Keratinocyte (primary cell): ENCODE measurements at regions not wholly inside any gene's neighbourhood (a gene's known extent, or its start where the extent isn't known, plus 50 kb on each side); places are given as distances from the start of the nearest gene placed in this dataset.

ENCODE experiments used
- DNase-seq: peaks from one replicate; pipeline ENCODE4 v3.0.0-alpha.2; 2011; ENCODE audit warnings: low read depth, missing footprints, low spot score
- FAIRE-seq: peaks from 2 replicates; lab custom pipeline; 2011; peaks lifted over from hg19 to GRCh38; lab: Jason Lieb, UNC
- H2AFZ ChIP-seq: 2 replicates; pipeline ENCODE4 v1.6.0; 2012; ENCODE audit warnings: low read length, control low read depth, inconsistent platforms; ENCODE audit not compliant: control insufficient read depth
- H3K27ac ChIP-seq: 2 replicates; pipeline ENCODE4 v1.5.1; 2011; ENCODE audit warnings: low read length; ENCODE audit not compliant: control insufficient read depth, insufficient read depth
- H3K27me3 ChIP-seq: 3 replicates; pipeline ENCODE4 v1.6.0; 2011; ENCODE audit warnings: low read length; ENCODE audit not compliant: control insufficient read depth, insufficient read depth; ENCODE audit errors: extremely low read depth
- H3K36me3 ChIP-seq, 2 experiments: 2 replicates in 1 of 2; 3 replicates in 1 of 2; pipeline ENCODE4 v1.5.1; 2011; ENCODE audit warnings: low read length in 2 of 2, mild to moderate bottlenecking in 1 of 2; ENCODE audit not compliant: control insufficient read depth in 2 of 2, insufficient read depth in 2 of 2; ENCODE audit errors: extremely low read depth in 1 of 2
- H3K4me1 ChIP-seq: 3 replicates; pipeline ENCODE4 v1.5.1; 2011; ENCODE audit warnings: low read length; ENCODE audit not compliant: control insufficient read depth, insufficient read depth; ENCODE audit errors: extremely low read depth
- H3K4me2 ChIP-seq: 3 replicates; pipeline ENCODE4 v1.6.0; 2011; ENCODE audit warnings: low read depth, low read length; ENCODE audit not compliant: control insufficient read depth, insufficient read depth; ENCODE audit errors: extremely low read depth
- H3K4me3 ChIP-seq, 3 experiments: fragments of 200-600 bp in 1 of 3; sonication (generic) in 1 of 3; 2 replicates in 2 of 3; 3 replicates in 1 of 3; pipeline ENCODE4 v1.5.1; 2011 to 2016; ENCODE audit warnings: low read length in 3 of 3, mild to moderate bottlenecking in 3 of 3, control low read depth in 2 of 3, inconsistent platforms in 1 of 3, low read depth in 1 of 3, mixed read lengths in 1 of 3, mixed run types in 1 of 3, moderate library complexity in 1 of 3; ENCODE audit not compliant: control insufficient read depth in 2 of 3, insufficient read depth in 2 of 3; ENCODE audit errors: extremely low read depth in 1 of 3
- H3K79me2 ChIP-seq: 2 replicates; pipeline ENCODE4 v1.6.0; 2012; ENCODE audit warnings: low read length; ENCODE audit not compliant: control insufficient read depth, insufficient read depth
- H3K9ac ChIP-seq: 3 replicates; pipeline ENCODE4 v1.6.0; 2011; ENCODE audit warnings: low read length; ENCODE audit not compliant: control insufficient read depth, insufficient read depth; ENCODE audit errors: extremely low read depth
- H3K9me1 ChIP-seq: 3 replicates; pipeline ENCODE4 v1.6.0; 2011; ENCODE audit warnings: low read length; ENCODE audit not compliant: control insufficient read depth, insufficient read depth; ENCODE audit errors: extremely low read depth
- H3K9me3 ChIP-seq: 2 replicates; pipeline ENCODE4 v1.5.1; 2012; ENCODE audit warnings: low read depth, low read length; ENCODE audit not compliant: control insufficient read depth
- H4K20me1 ChIP-seq: 3 replicates; pipeline ENCODE4 v1.6.0; 2011; ENCODE audit warnings: low read length; ENCODE audit not compliant: control insufficient read depth, insufficient read depth; ENCODE audit errors: extremely low read depth
- CTCF ChIP-seq, 3 experiments: IDR thresholded peaks in 1 of 3; conservative IDR thresholded peaks in 1 of 3; optimal IDR thresholded peaks in 1 of 3; 2 replicates in 2 of 3; 3 replicates in 1 of 3; pipeline versions ENCODE3 to v1.5.1; 2011; ENCODE audit warnings: low read length in 3 of 3, mild to moderate bottlenecking in 3 of 3, moderate library complexity in 2 of 3, control low read depth in 1 of 3, inconsistent platforms in 1 of 3; ENCODE audit not compliant: insufficient read depth in 2 of 3; ENCODE audit errors: extremely low read depth in 1 of 3
- EZH2 ChIP-seq: IDR thresholded peaks from one replicate; pipeline ENCODE4 v1.6.1; 2012; ENCODE audit warnings: inconsistent platforms, mild to moderate bottlenecking, low read length, moderate library complexity
- dilution Hi-C: fragments of 300-500 bp; cut with MboI; formaldehyde crosslinking; loops from one replicate; pipeline ENCODE4 v1.7.0; 2020; ENCODE audit warnings: low sequenced_read_pairs; ENCODE audit not compliant: extremely low pct_ligation_motif_present

- Histone ChIP-seq H3K27me3 (no peaks in the 10 kb centered on the region), H3K79me2 (no peaks in the 10 kb centered on the region), H2AFZ (no peak overlapping the region), H3K27ac (peak overlapping the region; percentile 83), H3K36me3 (no peaks in the 10 kb centered on the region), H3K9me1 (peaks cover 5% of the 10 kb centered on the region), H3K4me2 (peak overlapping the region; percentile 69), H3K4me3 (no peak overlapping the region), H3K4me1 (peaks cover 42% of the 10 kb centered on the region), H3K9me3 (no peaks in the 10 kb centered on the region), H4K20me1 (no peaks in the 10 kb centered on the region), H3K9ac (peak overlapping the region; percentile 43)
- dilution Hi-C loops: no loop called here
- no peak for FAIRE-seq
- no peak for TF ChIP-seq CTCF (optimal IDR thresholded peaks at IDR 0.05 in 1 of 3, IDR thresholded peaks at IDR 0.05 in 1 of 3, conservative IDR thresholded peaks at IDR 0.05 in 1 of 3; ENCODE audit: extremely low read depth in 1 of 3, insufficient read depth in 2 of 3, low read length in 3 of 3)
- no peak for TF ChIP-seq EZH2
- no peak for DNase-seq
These were observed 127.2 kb upstream of the CXCL14 start for GRCh38 chr5:135705941-135706466.

- Histone ChIP-seq H4K20me1 (no peaks in the 10 kb centered on the region), H3K36me3 (no peaks in the 10 kb centered on the region), H3K79me2 (no peaks in the 10 kb centered on the region), H3K9ac (peak overlapping the region; percentile 58), H3K4me2 (peak overlapping the region; percentile 69), H3K9me3 (no peaks in the 10 kb centered on the region), H3K4me1 (peaks cover 42% of the 10 kb centered on the region), H3K4me3 (no peak overlapping the region), H3K9me1 (peaks cover 5% of the 10 kb centered on the region), H3K27ac (peak overlapping the region; percentile 83), H3K27me3 (no peaks in the 10 kb centered on the region), H2AFZ (peak overlapping the region; percentile 28)
- dilution Hi-C loops: no loop called here
- no peak for FAIRE-seq
- no peak for TF ChIP-seq EZH2
- no peak for TF ChIP-seq CTCF (optimal IDR thresholded peaks at IDR 0.05 in 1 of 3, IDR thresholded peaks at IDR 0.05 in 1 of 3, conservative IDR thresholded peaks at IDR 0.05 in 1 of 3; ENCODE audit: extremely low read depth in 1 of 3, insufficient read depth in 2 of 3, low read length in 3 of 3)
- peak; percentile 90 for DNase-seq
These were observed 126.4 kb upstream of the CXCL14 start for GRCh38 chr5:135705141-135705631.
